ENCODE measurements at regions not wholly inside any gene's neighbourhood (a gene's known extent, or its start where the extent isn't known, plus 50 kb on each side); places are given as distances from the start of the nearest gene placed in this dataset.

DNA sequence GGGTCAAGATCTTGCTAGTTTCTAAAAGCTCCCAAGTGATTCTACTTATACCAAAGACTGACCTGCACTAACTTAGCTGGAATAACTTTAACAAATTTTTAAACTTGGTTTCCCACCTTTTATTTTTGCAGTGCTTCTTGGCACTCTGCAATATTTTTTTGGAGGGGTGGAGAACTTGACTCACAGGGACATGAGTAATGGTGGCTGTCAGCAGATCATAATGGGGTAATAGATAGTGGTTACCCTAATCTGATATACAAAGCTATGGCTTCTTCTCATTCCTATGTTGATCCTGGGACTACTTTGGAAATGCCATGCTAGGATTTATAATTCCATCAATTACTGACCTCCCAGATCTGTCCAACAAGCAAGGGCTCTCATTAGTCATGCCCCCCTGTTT lies 295.7 kb downstream of the GPAT3 start:
- no peak overlapping the region for H3K4me3 ChIP-seq
- H3K4me1 ChIP-seq = no peaks in the 10 kb centered on the region
- H3K36me3 ChIP-seq (ENCODE audit: insufficient read depth in 1 of 2, low read depth in 1 of 2) = no peaks in the 10 kb centered on the region
- TF ChIP-seq, protein P1, sequence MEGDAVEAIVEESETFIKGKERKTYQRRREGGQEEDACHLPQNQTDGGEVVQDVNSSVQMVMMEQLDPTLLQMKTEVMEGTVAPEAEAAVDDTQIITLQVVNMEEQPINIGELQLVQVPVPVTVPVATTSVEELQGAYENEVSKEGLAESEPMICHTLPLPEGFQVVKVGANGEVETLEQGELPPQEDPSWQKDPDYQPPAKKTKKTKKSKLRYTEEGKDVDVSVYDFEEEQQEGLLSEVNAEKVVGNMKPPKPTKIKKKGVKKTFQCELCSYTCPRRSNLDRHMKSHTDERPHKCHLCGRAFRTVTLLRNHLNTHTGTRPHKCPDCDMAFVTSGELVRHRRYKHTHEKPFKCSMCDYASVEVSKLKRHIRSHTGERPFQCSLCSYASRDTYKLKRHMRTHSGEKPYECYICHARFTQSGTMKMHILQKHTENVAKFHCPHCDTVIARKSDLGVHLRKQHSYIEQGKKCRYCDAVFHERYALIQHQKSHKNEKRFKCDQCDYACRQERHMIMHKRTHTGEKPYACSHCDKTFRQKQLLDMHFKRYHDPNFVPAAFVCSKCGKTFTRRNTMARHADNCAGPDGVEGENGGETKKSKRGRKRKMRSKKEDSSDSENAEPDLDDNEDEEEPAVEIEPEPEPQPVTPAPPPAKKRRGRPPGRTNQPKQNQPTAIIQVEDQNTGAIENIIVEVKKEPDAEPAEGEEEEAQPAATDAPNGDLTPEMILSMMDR (IDR thresholded peaks at IDR 0.05) = no peak
- intact Hi-C loops (cut with DNase I) = no loop called here
- no peaks in the 10 kb centered on the region for H3K27me3 ChIP-seq (ENCODE audit: insufficient read depth in 3 of 3, low read length in 2 of 3)
- no peak overlapping the region for H3K27ac ChIP-seq
- ATAC-seq (no peak), DNase-seq (no peak)
- H3K9me3 ChIP-seq = no peaks in the 10 kb centered on the region

DNA sequence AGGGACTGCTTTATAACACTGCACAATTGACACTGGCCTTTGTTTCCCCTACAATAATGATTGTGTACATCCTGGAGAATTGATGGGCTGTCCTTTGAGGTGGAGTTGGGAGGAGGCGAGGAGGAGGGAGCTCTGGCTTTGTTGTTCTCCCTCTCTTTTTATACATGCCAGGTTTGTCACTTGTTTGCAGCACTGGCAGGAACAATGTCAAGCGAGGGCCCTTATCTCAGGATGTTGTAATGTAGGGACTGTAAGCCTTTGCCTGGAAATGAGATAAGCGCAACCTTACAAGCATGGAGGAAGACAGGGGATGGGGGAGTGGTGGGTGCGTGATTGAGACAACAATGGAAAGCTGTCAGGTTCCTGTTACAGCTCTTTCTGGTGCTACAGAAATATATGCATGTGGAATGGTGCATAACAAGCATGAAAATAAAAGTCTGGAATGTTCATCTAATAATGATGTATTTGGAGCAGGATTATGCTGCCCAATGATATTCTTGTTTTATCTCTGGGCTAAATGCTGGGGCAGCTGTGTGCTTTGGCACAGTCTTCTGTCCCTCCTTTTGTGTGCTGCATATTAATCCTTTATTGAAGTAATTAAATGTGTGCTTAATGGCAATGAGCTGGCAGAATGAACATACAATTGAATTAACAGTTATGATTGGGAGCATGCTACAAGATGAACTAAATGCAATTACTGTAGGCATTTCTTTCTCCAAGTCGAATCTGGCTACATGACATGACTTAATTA lies 294.4 kb downstream of the GPAT3 start:
- TF ChIP-seq, protein P1 (IDR thresholded peaks at IDR 0.05) = no peak
- no peak overlapping the region for H3K27ac ChIP-seq
- no peaks in the 10 kb centered on the region for H3K36me3 ChIP-seq (ENCODE audit: insufficient read depth in 1 of 2, low read depth in 1 of 2)
- intact Hi-C loops (cut with DNase I) = no loop called here
- H3K9me3 ChIP-seq = no peaks in the 10 kb centered on the region
- no peaks in the 10 kb centered on the region for H3K27me3 ChIP-seq (ENCODE audit: insufficient read depth in 3 of 3, low read length in 2 of 3)
- WGBS, 3 donors = 55 to 58% (median 56%) methylated on average over 5 of the region's 5 CpGs
- ATAC-seq = no peak
- H3K4me1 ChIP-seq = no peaks in the 10 kb centered on the region
- no peak for DNase-seq
- H3K4me3 ChIP-seq = no peak overlapping the region

DNA sequence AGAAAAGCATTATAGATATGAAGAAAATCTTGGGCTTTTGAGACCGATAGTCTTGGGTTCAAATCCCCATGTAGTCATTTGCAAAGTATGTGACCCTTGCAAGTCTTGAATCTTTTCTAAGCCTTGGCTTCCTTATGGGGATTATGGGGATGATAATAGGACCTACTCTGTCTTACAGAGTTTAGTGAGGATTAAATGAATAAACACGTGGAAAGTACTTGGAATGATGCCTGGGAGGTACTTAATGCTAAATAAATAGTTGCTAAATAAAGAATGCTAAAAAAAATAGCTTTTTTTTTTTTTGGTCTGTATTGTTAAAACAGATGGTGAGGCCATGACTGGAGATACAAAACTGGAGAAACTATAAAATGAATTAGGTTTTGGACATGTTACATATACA lies 292.7 kb downstream of the GPAT3 start:
- intact Hi-C loops (cut with DNase I) = no loop called here
- no peaks in the 10 kb centered on the region for H3K27me3 ChIP-seq (ENCODE audit: insufficient read depth in 3 of 3, low read length in 2 of 3)
- WGBS, 3 donors = 35 to 41% (median 36%) methylated on average over 2 of the region's 2 CpGs
- no peak overlapping the region for H3K4me3 ChIP-seq
- no peaks in the 10 kb centered on the region for H3K9me3 ChIP-seq
- DNase-seq = no peak
- no peaks in the 10 kb centered on the region for H3K4me1 ChIP-seq
- ATAC-seq = no peak
- H3K36me3 ChIP-seq (ENCODE audit: insufficient read depth in 1 of 2, low read depth in 1 of 2) = no peaks in the 10 kb centered on the region
- TF ChIP-seq, protein P1 (IDR thresholded peaks at IDR 0.05) = no peak
- H3K27ac ChIP-seq = no peak overlapping the region

DNA sequence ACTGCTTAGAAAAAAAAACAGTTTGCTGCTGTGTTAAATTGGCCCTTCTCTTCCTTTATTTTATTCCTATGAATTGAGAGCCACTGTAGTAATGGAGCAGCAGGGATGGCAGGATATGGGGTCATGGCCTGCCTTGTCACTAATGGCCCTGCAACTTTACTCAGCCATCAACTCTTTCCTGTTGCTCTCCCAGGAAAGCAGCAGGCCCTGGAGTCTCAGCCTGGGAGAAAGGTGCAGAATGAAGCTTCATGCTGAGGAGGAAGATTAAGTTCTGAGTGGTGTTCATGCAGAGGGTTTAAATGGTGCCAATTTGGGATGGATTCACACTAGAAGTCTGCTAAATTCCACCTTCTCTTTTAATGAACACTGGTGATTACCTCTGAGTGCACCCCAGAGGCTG lies 285.6 kb downstream of the GPAT3 start:
- Histone ChIP-seq H3K4me3 (no peak overlapping the region), H3K36me3 (ENCODE audit: insufficient read depth in 1 of 2, low read depth in 1 of 2) (no peaks in the 10 kb centered on the region), H3K27ac (no peak overlapping the region), H3K4me1 (no peaks in the 10 kb centered on the region), H3K27me3 (ENCODE audit: insufficient read depth in 3 of 3, low read length in 2 of 3) (no peaks in the 10 kb centered on the region), H3K9me3 (peaks cover 16% of the 10 kb centered on the region)
- intact Hi-C loops (cut with DNase I) = no loop called here
- TF ChIP-seq, protein P1 (IDR thresholded peaks at IDR 0.05) = no peak
- DNase-seq (no peak), ATAC-seq (no peak)

DNA sequence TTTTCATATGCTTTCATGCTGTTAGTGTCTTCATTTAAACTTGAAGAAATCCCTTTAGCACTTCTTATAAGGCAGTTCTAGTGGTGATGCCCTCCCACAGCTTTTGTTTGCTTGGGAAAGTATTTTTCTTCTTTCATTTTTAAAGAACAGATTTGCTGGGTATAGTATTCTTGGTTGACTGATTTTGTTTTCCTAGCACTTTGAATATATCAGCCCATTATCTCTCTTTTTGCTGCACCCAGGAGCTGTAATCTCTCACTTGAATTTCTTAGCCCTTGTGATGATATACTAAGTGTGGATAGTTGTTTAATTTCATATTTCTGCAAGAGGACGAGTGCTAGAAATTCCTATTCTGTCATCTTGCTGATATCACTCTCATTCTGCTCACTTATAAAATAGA lies 283.7 kb downstream of the GPAT3 start:
- no peaks in the 10 kb centered on the region for H3K36me3 ChIP-seq (ENCODE audit: insufficient read depth in 1 of 2, low read depth in 1 of 2)

More for the DNA sequence above, 283.7 kb downstream of the GPAT3 start:
- H3K4me3 ChIP-seq = no peak overlapping the region
- intact Hi-C loops (cut with DNase I) = no loop called here
- ATAC-seq (no peak), DNase-seq (no peak)
- WGBS, 3 donors = 80 to 87% (median 84%) methylated on average over 1 of the region's 1 CpG
- no peak overlapping the region for H3K27ac ChIP-seq
- no peaks in the 10 kb centered on the region for H3K27me3 ChIP-seq (ENCODE audit: insufficient read depth in 3 of 3, low read length in 2 of 3)
- peaks cover 16% of the 10 kb centered on the region for H3K9me3 ChIP-seq
- TF ChIP-seq, protein P1 (IDR thresholded peaks at IDR 0.05) = no peak
- H3K4me1 ChIP-seq = no peaks in the 10 kb centered on the region

Measured in psoas muscle (tissue), 7 donors.